Ovary (tissue), 7 donors: ENCODE measurements at regions not wholly inside any gene's neighbourhood (a gene's known extent, or its start where the extent isn't known, plus 50 kb on each side); places are given as distances from the start of the nearest gene placed in this dataset.

ENCODE experiments used
- DNase-seq, 5 donors: peaks; one replicate each; pipeline ENCODE4 v3.0.0-alpha.2; 2019 to 2020
- H3K27ac ChIP-seq, 2 donors: fragments of 200-600 bp; one replicate each; pipeline versions ENCODE4 v1.5.1 to v1.8.0; 2019 to 2022
- H3K27me3 ChIP-seq: fragments of 200-600 bp; one replicate; pipeline ENCODE4 v1.8.0; 2022
- H3K36me3 ChIP-seq: fragments of 200-600 bp; sonication (generic); one replicate; pipeline ENCODE4 v1.5.1; 2019
- H3K4me1 ChIP-seq: one replicate; pipeline ENCODE4 v1.8.1; 2013; ENCODE audit warnings: mild to moderate bottlenecking, moderate library complexity; ENCODE audit not compliant: insufficient read depth
- H3K4me3 ChIP-seq: fragments of 200-600 bp; sonication (generic); one replicate; pipeline ENCODE4 v1.5.1; 2017
- H3K9me3 ChIP-seq, 2 donors: fragments of 200-600 bp in 1 of 2; sonication (generic) in 1 of 2; one replicate each; pipeline versions ENCODE4 v1.5.1 to v1.8.1; 2013 to 2019; ENCODE audit warnings: mild to moderate bottlenecking in 1 of 2, moderate library complexity in 1 of 2
- EP300 ChIP-seq: sonication (generic); formaldehyde crosslinking; IDR thresholded peaks from one replicate; pipeline ENCODE4 v1.6.1; 2017; ENCODE audit warnings: antibody characterized with exemption
- POLR2A ChIP-seq: fragments of 450-650 bp; IDR thresholded peaks from one replicate; pipeline ENCODE4 v1.6.1; 2017; ENCODE audit warnings: antibody characterized with exemption, mild to moderate bottlenecking, moderate library complexity
- WGBS, 3 donors: extraction: QIAGEN DNeasy Blood & Tissue Kit in 1 of 3; methylation state at CpG; one replicate each; pipeline versions ENCODE4 v1.1.5 to v1.1.7; 2013 to 2017; 5-methylcytosine and 5-hydroxymethylcytosine counted together
- intact Hi-C, 4 donors: fragments of 100-400 bp; cut with DNase I; formaldehyde crosslinking; loops; one replicate each; pipeline versions ENCODE4 v1.11.0 to v1.15.1; 2022 to 2023
- TF ChIP-seq, protein P1 (sequence below), 3 donors: fragments of 450-650 bp in 2 of 3; fragments of 200-600 bp in 1 of 3; IDR thresholded peaks; one replicate each; pipeline versions ENCODE4 v1.5.1 to v1.8.0; 2016 to 2022; ENCODE audit warnings: antibody characterized with exemption in 3 of 3, mild to moderate bottlenecking in 1 of 3
- donor health status: DM: no; HTN: no; CAD: no; lungs with moderate emphysema.
- donor health status: DM: no; HTN: no; CAD: no.
- donor health status: Bipolar disorder and iron deficiency.
- donor health status: DM: no; HTN: no; CAD: no.
- donor health status: DM: yes; HTN: yes; CAD: no.

DNA sequence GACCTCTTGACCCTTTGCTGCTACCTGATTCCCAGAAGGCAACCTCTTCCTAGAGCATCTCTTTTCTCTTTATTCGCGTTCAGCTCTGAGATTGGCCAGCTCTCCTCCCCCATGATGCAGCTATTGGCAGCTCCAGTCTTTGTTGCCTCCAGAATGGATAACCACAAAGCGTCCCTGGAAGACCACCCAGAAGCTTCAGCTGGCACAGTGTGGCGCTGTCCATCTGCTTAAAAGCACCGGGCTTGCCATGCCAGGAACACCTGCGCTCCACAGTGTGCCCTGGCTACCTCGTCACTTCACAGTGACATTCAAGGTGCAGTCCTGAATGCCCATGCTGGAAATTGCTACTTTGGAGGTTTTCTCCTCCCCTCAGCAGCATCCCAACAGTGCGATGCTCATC lies 353.9 kb downstream of the LMO4 start:
- Histone ChIP-seq H3K4me1 (peaks cover 7% of the 10 kb centered on the region), H3K27me3 (no peaks in the 10 kb centered on the region), H3K27ac (no peak overlapping the region), H3K36me3 (no peaks in the 10 kb centered on the region), H3K9me3 (no peaks in the 10 kb centered on the region), H3K4me3 (no peak overlapping the region)
- no peak for TF ChIP-seq POLR2A
- DNase-seq: no peak
- WGBS, 3 donors: 81 to 88% (median 86%) methylated on average over 8 of the region's 8 CpGs
- intact Hi-C loops: no loop called here

DNA sequence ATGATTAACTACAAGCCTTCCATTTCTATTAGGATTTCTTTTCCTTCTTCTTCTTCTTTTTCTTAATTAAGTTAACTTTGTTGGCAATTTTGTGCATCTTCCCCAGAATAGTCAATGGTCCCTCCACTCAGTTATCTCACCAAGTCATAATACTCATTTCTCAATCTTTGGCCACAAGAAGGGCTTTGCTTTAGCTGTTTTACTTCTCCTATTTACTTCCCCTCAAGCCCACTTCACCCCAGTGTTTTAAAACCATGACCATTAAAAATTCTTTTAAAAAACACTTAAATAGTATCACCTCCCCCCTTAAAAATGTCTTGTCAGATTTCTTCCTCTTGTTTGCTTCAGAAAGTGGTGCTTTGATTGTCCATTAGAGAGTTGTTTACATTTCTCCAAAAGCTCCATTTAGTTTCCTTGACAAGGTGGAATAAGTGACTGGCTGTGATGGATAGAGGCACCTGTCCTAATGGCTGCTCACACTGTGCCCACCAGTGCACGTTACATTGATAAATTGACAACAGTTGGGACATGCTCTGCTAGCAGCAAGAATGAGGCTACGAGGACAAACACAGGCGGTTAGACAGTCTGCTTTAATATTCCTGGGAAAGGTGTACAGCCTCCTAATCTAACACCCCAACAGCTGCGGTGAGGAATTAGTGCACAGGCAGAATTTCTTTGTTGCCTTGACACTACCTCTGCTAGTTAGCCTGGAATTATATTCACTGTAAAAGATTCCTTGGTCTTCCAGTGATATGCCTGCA lies 354.7 kb downstream of the LMO4 start:
- Histone ChIP-seq H3K36me3 (no peaks in the 10 kb centered on the region), H3K4me3 (peak overlapping the region; percentile 33), H3K27ac (peak overlapping the region in 1 of 2 donors; percentile 69), H3K27me3 (no peaks in the 10 kb centered on the region), H3K4me1 (peaks cover 7% of the 10 kb centered on the region), H3K9me3 (no peaks in the 10 kb centered on the region)
- TF ChIP-seq POLR2A: no peak
- no peak for TF ChIP-seq EP300
- TF ChIP-seq, protein P1, sequence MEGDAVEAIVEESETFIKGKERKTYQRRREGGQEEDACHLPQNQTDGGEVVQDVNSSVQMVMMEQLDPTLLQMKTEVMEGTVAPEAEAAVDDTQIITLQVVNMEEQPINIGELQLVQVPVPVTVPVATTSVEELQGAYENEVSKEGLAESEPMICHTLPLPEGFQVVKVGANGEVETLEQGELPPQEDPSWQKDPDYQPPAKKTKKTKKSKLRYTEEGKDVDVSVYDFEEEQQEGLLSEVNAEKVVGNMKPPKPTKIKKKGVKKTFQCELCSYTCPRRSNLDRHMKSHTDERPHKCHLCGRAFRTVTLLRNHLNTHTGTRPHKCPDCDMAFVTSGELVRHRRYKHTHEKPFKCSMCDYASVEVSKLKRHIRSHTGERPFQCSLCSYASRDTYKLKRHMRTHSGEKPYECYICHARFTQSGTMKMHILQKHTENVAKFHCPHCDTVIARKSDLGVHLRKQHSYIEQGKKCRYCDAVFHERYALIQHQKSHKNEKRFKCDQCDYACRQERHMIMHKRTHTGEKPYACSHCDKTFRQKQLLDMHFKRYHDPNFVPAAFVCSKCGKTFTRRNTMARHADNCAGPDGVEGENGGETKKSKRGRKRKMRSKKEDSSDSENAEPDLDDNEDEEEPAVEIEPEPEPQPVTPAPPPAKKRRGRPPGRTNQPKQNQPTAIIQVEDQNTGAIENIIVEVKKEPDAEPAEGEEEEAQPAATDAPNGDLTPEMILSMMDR (IDR thresholded peaks at IDR 0.05): no peak
- intact Hi-C loops: no loop called here
- 69 to 78% (median 72%) methylated on average over 4 of the region's 4 CpGs for WGBS, 3 donors
- no peak for DNase-seq

DNA sequence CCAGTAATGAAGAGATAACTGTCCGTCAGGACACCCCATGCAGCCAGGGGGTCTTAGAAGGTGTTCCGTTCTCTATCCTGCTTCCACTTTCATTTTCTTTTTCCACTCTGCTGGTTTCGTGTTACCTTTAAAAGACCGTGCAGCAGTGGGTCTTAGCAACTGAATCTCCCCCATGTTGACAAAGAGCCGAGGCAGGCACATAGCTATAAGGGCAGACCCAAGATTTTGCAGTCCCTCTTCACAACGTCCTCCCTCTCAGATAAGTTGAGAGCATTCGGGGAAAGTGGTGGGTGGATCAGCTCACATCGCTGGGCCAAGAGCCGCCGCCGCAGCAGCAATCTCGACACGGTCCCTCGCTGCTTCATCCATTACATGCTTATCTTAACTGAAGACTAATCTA lies 355.5 kb downstream of the LMO4 start:
- no peaks in the 10 kb centered on the region for H3K9me3 ChIP-seq
- intact Hi-C loops: no loop called here
- WGBS, 3 donors: 3 to 21% (median 12%) methylated on average over 14 of the region's 14 CpGs

DNA sequence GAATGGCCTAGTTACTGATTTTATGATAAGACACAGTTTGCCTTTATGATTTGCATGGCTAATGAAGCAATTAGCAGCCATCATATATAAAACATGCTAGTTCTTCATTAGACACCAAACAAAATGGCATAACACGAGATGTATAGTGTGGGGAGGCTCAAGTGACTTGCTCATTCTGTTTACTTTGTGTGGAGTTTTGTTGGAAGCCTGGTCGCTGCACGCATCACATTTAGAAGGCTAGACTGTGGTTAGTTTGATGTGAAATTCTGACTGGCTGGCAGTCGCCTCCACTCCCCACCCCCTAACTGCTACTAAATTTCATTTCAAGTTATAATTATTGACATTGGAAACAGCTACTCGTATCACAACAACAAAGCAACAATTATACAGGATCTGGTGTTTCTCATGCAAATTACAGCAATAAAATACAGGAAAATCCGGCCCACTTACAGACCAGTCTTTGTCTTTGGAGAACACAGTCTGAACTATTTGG lies 356.1 kb downstream of the LMO4 start:
- 7 to 26% (median 10%) methylated on average over 6 of the region's 6 CpGs for WGBS, 3 donors
- H3K27ac ChIP-seq: peak overlapping the region in 1 of 2 donors; percentile 69
- no peaks in the 10 kb centered on the region for H3K36me3 ChIP-seq
- intact Hi-C loops: no loop called here
- peak in 2 of 5 donors; percentile 25 to 34 for DNase-seq
- H3K9me3 ChIP-seq: no peaks in the 10 kb centered on the region
- H3K4me3 ChIP-seq: peak overlapping the region; percentile 33
- peaks cover 7% of the 10 kb centered on the region for H3K4me1 ChIP-seq
- H3K27me3 ChIP-seq: no peaks in the 10 kb centered on the region
- TF ChIP-seq EP300 (no peak), POLR2A (no peak)
- TF ChIP-seq, protein P1 (IDR thresholded peaks at IDR 0.05): no peak

More for the DNA sequence above, 355.5 kb downstream of the LMO4 start:
- no peak for TF ChIP-seq POLR2A
- TF ChIP-seq EP300: no peak
- TF ChIP-seq, protein P1 (IDR thresholded peaks at IDR 0.05): no peak
- H3K27ac ChIP-seq: peak overlapping the region in 1 of 2 donors; percentile 69
- DNase-seq: peak in 4 of 5 donors; percentile 15 to 38 (median 23)
- no peaks in the 10 kb centered on the region for H3K27me3 ChIP-seq
- peak overlapping the region; percentile 33 for H3K4me3 ChIP-seq
- H3K4me1 ChIP-seq: peaks cover 7% of the 10 kb centered on the region
- no peaks in the 10 kb centered on the region for H3K36me3 ChIP-seq
